HG02642 (cell line): ENCODE measurements at regions not wholly inside any gene's neighbourhood (a gene's known extent, or its start where the extent isn't known, plus 50 kb on each side); places are given as distances from the start of the nearest gene placed in this dataset.

Experiments used
- ATAC-seq: cut with Tn5 transposase; IDR thresholded peaks from one replicate; pipeline ENCODE4 v1.9.1; 2021; ENCODE audit warnings: mild to moderate bottlenecking; ENCODE audit not compliant: unreplicated experiment, poor library complexity

DNA sequence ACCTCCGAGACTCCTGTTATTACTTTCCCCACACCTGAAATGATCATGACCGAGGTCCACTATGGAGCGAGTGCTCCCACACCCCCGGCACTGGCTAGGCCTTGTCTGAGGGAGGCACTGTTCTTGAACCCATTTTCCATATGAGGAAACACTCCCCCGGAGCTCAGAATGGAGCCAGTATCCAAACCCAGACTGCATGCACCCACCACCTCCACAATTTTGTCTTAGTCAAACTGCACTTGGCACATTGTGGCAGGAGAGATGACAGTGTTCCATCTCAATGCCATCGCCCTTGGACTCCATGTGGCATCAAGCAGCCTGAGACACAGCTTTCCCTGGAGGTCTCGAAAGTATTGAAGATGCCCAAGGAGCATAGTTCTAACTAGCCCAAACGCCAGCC, 154.1 kb downstream of the NUP210 start:
- ATAC-seq, result no peak

DNA sequence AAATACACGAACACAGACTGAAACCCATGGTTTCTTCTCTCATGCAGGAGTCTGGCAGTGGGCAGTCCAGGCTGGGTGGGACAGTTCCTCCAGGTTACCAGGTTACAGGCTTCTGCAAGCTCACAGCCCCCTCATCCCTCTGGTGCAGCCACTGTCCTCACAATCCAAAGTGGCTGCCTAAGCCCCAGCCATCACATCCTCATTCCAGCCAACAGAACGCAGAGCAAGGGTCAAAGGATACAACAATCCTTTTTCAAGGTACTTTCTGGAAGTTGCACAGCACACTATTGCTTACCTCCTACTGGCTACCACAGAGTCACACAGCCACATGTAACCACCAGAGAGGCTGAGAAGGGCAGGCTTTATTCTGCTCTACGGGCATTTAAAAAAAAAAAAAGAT, 154.6 kb downstream of the NUP210 start:
- no peak for ATAC-seq

GRCh38 chr3:13265016-13265415, 155.1 kb downstream of the NUP210 start:
- no peak for ATAC-seq

DNA sequence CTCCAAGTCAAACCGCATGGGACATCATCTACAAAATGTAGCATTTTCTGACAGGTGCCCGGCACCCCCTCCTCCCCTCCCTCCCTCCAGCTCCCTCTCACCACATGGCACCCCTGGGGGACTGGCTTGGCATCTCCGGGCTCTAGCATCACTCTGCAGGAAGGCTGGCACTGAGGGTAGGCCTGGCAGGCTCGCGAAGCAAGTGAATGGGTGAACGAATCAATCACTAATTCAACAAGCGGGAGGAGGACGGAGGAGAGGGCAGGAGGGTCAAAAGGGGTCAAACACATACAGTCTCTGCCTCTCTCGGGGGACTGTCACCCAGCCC, 155.7 kb downstream of the NUP210 start:
- no peak for ATAC-seq

DNA sequence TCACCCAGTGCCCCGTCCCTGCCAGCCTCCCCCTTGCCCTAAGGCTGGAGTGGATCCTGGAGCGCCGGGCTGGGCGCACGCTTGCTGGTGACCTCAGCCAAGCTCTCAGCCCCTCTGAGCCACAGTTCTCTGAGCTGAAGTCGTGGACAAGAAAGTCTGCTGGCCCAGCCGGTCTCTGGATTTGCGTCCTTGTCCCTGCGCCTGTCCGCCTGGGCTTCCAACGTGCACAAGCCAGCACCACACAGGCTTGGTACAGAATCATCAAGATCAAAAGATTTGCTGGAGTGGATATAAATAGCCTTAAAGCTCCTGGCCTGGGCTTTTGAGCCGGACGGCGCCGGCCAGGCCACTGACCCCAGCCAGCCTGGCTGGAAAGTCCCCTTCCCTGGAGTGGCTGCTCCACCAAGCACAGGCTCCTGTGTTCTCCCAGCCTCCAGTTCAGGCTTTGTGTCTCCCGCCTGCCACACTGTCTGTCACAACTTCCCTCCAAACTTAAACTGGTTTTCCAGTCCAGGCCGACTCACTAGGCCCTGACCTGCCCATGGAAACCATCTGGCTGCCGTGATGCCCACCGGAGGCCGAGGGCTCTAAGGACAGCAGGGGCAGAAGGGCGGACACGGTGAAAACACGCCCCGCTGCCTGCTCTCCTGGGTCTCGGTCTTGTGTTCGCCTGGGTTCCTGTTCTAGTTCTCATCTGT, 156.2 kb downstream of the NUP210 start:
- no peak for ATAC-seq

- ATAC-seq, result peak; percentile 44
Measured at GRCh38 chr3:13262493-13263211, 157.5 kb downstream of the NUP210 start.

GRCh38 chr3:13261892-13262291, 158.2 kb downstream of the NUP210 start:
- no peak for ATAC-seq

- no peak for ATAC-seq
Measured at GRCh38 chr3:13261104-13261830, 158.9 kb downstream of the NUP210 start.

- no peak for ATAC-seq
Measured at GRCh38 chr3:13260259-13261103, 159.6 kb downstream of the NUP210 start.

GRCh38 chr3:13259831-13260230, 160.3 kb downstream of the NUP210 start:
- no peak for ATAC-seq

DNA sequence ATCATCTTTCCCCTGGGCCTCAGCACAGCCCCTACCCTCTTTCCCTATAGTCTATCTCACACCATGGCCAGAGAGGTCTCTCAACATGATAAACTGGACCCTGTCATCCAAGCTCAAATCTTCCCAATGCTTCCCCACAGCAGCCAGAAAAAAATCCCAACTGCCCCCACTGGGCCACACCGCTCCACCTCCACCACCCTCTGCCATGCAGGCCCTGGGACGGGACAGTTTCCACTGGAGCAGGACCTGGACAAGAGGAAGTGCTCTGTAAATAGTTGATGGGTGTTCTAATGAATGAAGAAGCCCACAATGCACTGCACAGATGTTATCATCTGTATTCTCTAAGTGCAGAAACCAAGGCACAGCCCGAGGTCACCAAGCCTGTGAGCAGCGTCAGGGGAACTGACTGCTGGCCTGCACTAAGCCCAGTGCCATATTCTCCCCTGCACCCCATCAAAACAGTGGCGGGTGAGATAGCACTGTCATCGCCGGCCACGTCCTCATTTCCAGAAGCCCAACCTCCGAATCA, 161.1 kb downstream of the NUP210 start:
- ATAC-seq, result no peak

DNA sequence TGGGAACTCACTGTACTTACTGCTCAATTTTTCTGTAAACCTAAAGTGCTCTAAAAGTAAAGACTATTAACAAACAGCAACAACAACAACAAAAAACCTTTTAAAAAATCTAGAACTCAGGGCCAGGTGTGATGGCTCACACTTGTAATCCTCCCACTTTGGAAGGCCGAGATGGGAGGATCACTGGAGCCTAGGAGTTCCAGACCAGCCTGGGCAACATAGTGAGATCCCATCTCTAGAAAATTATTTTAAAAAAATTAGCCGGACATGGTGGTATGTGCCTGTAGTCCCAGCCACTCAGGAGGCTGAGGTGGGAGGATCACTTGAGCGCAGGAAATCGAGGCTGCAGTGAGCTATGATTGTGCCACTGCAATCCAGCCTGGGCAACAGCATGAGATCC, 161.8 kb downstream of the NUP210 start:
- no peak for ATAC-seq

DNA sequence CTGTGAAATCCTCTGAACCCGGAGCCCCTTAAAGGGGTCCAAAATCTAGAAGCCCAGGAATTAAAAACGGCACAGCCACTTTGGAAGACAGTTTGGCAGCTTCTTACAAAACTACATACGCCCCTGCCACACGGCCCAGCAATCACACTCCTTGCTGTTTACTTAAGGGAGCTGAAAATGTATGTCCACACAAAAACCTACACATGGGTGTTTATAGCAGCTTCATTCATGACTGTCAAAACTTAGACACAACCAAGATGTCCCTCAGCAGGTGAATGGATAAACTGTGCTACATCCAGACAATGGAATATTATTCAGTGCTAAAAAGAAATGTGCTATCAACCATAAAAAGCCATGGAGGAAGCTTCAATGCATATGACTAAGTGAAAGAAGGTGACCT, 162.5 kb downstream of the NUP210 start:
- no peak for ATAC-seq

- no peak for ATAC-seq
Measured at GRCh38 chr3:13256845-13257244, 163.3 kb downstream of the NUP210 start.

GRCh38 chr3:13254028-13254951, 165.8 kb downstream of the NUP210 start:
- ATAC-seq, result no peak

DNA sequence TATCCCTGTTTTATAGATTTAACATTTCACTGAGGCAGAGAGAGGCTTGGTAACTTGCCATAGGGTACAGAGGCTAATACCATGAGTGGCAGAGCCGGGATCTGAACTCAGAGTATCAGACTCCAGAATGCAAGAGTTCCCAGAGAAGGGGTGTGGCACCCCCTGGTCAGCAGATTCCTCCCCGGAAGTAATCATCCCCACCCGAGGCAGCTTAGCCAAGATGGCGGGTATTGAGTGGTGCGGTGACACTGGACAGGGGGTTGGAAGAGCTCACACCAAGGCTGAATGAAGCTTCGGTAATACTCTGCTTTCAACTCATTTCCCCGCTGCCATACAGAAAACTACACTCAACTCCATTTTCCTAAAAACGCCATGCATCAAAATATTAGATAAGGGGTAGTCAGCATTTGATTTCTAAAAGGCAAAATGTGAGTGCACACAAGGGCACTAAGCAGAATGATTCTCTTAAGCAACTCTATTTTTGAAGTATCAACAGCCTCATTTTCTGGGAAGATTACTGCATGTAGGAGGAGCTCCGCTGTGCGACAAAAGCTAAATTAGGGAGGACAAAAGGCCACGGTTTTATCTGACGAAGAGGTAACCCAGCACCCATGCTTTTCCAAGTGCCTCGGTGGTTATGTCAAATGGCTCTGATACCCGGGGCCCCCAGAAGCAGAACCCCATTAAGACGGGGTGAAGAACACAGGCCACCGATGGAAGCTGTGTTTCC, 166.7 kb downstream of the NUP210 start:
- no peak for ATAC-seq

- no peak for ATAC-seq
Measured at GRCh38 chr3:13252207-13252606, 167.9 kb downstream of the NUP210 start.

DNA sequence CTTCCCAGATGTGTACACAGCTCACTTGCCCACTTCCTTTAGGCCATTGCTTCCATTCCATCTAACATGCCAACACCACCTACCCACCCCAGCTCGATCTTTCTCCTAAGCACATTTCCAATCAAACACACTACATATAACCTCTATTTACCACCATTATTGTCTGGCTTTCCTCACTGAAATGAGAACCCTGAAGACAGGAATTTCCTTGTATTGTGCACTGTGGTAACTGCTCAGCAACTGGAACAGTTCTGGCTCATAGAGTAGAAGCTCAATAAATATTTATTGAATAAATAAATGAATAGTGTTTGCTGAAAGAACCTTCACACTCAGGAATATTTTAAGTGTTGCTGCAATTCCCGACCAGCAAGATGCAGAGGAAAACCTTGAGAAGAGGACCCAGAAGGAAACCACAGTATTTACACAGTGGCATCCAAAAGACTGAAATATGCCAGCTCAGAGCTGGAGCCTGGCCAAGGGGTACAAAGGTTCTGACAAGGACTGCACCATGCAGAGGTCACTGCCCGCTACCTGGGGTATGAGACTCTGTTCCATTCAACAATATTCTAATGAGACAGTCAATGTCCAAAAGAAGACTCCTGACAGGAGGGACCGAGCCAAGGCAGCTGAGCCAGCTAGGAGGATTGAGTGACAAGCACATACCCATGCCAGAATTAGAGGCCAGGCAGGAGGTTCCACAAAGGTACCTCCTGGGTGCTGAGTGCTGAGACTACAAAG, 168.8 kb downstream of the NUP210 start:
- ATAC-seq, result no peak
